ENCODE measurements at regions not wholly inside any gene's neighbourhood (a gene's known extent, or its start where the extent isn't known, plus 50 kb on each side); places are given as distances from the start of the nearest gene placed in this dataset.

GRCh38 chr9:13461414-13461991 lies 182.0 kb upstream of the MPDZ start:
- no peak for TF ChIP-seq CTCF (IDR thresholded peaks at IDR 0.05)
- TF ChIP-seq POLR2A (IDR thresholded peaks at IDR 0.05) = no peak

Data from gastroesophageal sphincter (tissue), 3 donors.